IMR-90 (cell line): ENCODE measurements at regions not wholly inside any gene's neighbourhood (a gene's known extent, or its start where the extent isn't known, plus 50 kb on each side); places are given as distances from the start of the nearest gene placed in this dataset.

ENCODE experiments used
- ATAC-seq: fragments of 200-7000 bp; cut with Tn5 transposase; 2 replicates; pipeline ENCODE4 v1.9.1; 2020; ENCODE audit warnings: low read depth, mild to moderate bottlenecking, moderate library complexity
- BruUV-seq: library from RNA; stranded (reverse); fragments of 400-500 nt; replicated peaks from 2 replicates; lab custom pipeline; 2021; lab: Mats Ljungman, UMichigan
- CTCF ChIA-PET: fragments of 300-600 bp; formaldehyde crosslinking; extraction: SDS; loops from one replicate; lab custom pipeline; 2021; ENCODE audit warnings: antibody characterized with exemption; lab: Yijun Ruan, JAX
- POLR2A ChIA-PET: fragments of 300-600 bp; sonication (Branson Sonifier 250); formaldehyde crosslinking; loops from one replicate; lab custom pipeline; 2022; ENCODE audit warnings: antibody characterized with exemption; ENCODE audit not compliant: unreplicated experiment; lab: Charles Lee
- DNase-seq: peaks from one replicate; pipeline ENCODE4 v3.0.0; 2013
- H2AFZ ChIP-seq: replicated peaks from 2 replicates; pipeline ENCODE3; 2013; ENCODE audit warnings: low read length, mild to moderate bottlenecking; ENCODE audit not compliant: poor library complexity
- H2AK5ac ChIP-seq: 2 replicates; pipeline ENCODE4 v1.6.1; 2013; ENCODE audit warnings: low read depth, low read length, inconsistent platforms
- H2AK9ac ChIP-seq: replicated peaks from 2 replicates; pipeline ENCODE3; 2013; ENCODE audit warnings: mild to moderate bottlenecking, low read depth, low read length, moderate library complexity; ENCODE audit not compliant: poor library complexity
- H2BK120ac ChIP-seq: 2 replicates; pipeline ENCODE4 v1.6.1; 2013; ENCODE audit warnings: low read depth, low read length, inconsistent platforms
- H2BK15ac ChIP-seq: 3 replicates; pipeline ENCODE4 v1.6.1; 2013; ENCODE audit warnings: low read depth, low read length, inconsistent platforms
- H2BK20ac ChIP-seq: 2 replicates; pipeline ENCODE4 v1.6.1; 2013; ENCODE audit warnings: low read depth, mild to moderate bottlenecking, inconsistent platforms, low read length, moderate library complexity
- H2BK5ac ChIP-seq: 2 replicates; pipeline ENCODE4 v1.6.1; 2013; ENCODE audit warnings: mild to moderate bottlenecking, low read depth, low read length, inconsistent platforms; ENCODE audit not compliant: poor library complexity, severe bottlenecking
- H3K14ac ChIP-seq: replicated peaks from 2 replicates; pipeline ENCODE4 v1.6.1; 2013; ENCODE audit warnings: low read depth, low read length, inconsistent platforms
- H3K18ac ChIP-seq: 2 replicates; pipeline ENCODE4 v1.6.1; 2013; ENCODE audit warnings: low read depth, low read length, control low read depth
- H3K23ac ChIP-seq: 2 replicates; pipeline ENCODE4 v1.6.1; 2013; ENCODE audit warnings: low read depth, low read length, inconsistent platforms
- H3K27ac ChIP-seq: 2 replicates; pipeline ENCODE4 v1.5.1; 2013; ENCODE audit warnings: mild to moderate bottlenecking, control low read depth, low read length; ENCODE audit not compliant: insufficient read depth
- H3K27me3 ChIP-seq: 2 replicates; pipeline ENCODE4 v1.6.1; 2013; ENCODE audit warnings: low read length; ENCODE audit not compliant: control insufficient read depth, insufficient read depth
- H3K36me3 ChIP-seq: 2 replicates; pipeline ENCODE4 v1.6.1; 2013; ENCODE audit warnings: low read length, mixed read lengths; ENCODE audit not compliant: control insufficient read depth, insufficient read depth
- H3K4ac ChIP-seq: 2 replicates; pipeline ENCODE4 v1.6.1; 2013; ENCODE audit warnings: low read depth, low read length, inconsistent platforms
- H3K4me1 ChIP-seq: 2 replicates; pipeline ENCODE4 v1.6.1; 2013; ENCODE audit warnings: low read length, mixed read lengths; ENCODE audit not compliant: control insufficient read depth, insufficient read depth
- H3K4me2 ChIP-seq: 2 replicates; pipeline ENCODE4 v1.6.1; 2013; ENCODE audit warnings: low read depth, mild to moderate bottlenecking, control low read depth, low read length, moderate library complexity
- H3K4me3 ChIP-seq: 2 replicates; pipeline ENCODE4 v1.5.1; 2013; ENCODE audit warnings: low read depth, mild to moderate bottlenecking, control low read depth, low read length, moderate library complexity; ENCODE audit not compliant: insufficient read depth
- H3K56ac ChIP-seq: 2 replicates; pipeline ENCODE4 v1.6.1; 2013; ENCODE audit warnings: low read length, inconsistent platforms; ENCODE audit not compliant: insufficient read depth; ENCODE audit errors: extremely low read depth
- H3K79me1 ChIP-seq, 2 experiments: 2 replicates each; pipeline ENCODE4 v1.6.1; 2013; ENCODE audit warnings: low read length in 2 of 2, inconsistent platforms in 1 of 2, low read depth in 1 of 2
- H3K9ac ChIP-seq: 2 replicates; pipeline ENCODE4 v1.6.1; 2013; ENCODE audit warnings: low read depth, low read length, control low read depth
- H3K9me1 ChIP-seq: 2 replicates; pipeline ENCODE4 v1.6.1; 2013; ENCODE audit warnings: low read length, inconsistent platforms; ENCODE audit not compliant: insufficient read depth
- H3K9me3 ChIP-seq: 2 replicates; pipeline ENCODE4 v1.6.1; 2013; ENCODE audit warnings: low read length; ENCODE audit not compliant: control insufficient read depth, insufficient read depth
- H4K20me1 ChIP-seq: 2 replicates; pipeline ENCODE4 v1.6.1; 2013; ENCODE audit warnings: low read length, inconsistent platforms; ENCODE audit not compliant: insufficient read depth
- H4K5ac ChIP-seq: 2 replicates; pipeline ENCODE4 v1.6.1; 2013; ENCODE audit warnings: mild to moderate bottlenecking, low read depth, low read length, control low read depth
- H4K8ac ChIP-seq, 2 experiments: 2 replicates each; pipeline ENCODE4 v1.6.1; 2013; ENCODE audit warnings: low read depth in 2 of 2, low read length in 2 of 2, control low read depth in 1 of 2, inconsistent platforms in 1 of 2
- H4K91ac ChIP-seq: 2 replicates; pipeline ENCODE4 v1.6.1; 2013; ENCODE audit warnings: low read depth, low read length, inconsistent platforms; ENCODE audit not compliant: insufficient read depth
- BHLHE40 ChIP-seq: fragments of 150-350 bp; IDR thresholded peaks from 2 replicates; pipeline ENCODE4 v1.6.1; 2016; ENCODE audit warnings: mild to moderate bottlenecking, low read depth, low read length
- CHD1 ChIP-seq: IDR thresholded peaks from 2 replicates; pipeline ENCODE4 v1.6.1; 2012; ENCODE audit warnings: low read depth, low read length, improper control_type of control experiment
- CTCF ChIP-seq: conservative IDR thresholded peaks from 2 replicates; pipeline ENCODE4 v1.5.1; 2012; ENCODE audit warnings: mild to moderate bottlenecking, low read depth, low read length, improper control_type of control experiment
- ELK1 ChIP-seq: fragments of 150-350 bp; IDR thresholded peaks from 2 replicates; pipeline ENCODE4 v1.6.1; 2016; ENCODE audit warnings: low read depth, mild to moderate bottlenecking, low read length, moderate library complexity, borderline replicate concordance
- MAFK ChIP-seq: IDR thresholded peaks from 2 replicates; pipeline ENCODE4 v1.6.1; 2012; ENCODE audit warnings: low read depth, low read length, improper control_type of control experiment
- MAZ ChIP-seq: IDR thresholded peaks from 2 replicates; pipeline ENCODE4 v1.6.1; 2012; ENCODE audit warnings: low read depth, mild to moderate bottlenecking, low read length, improper control_type of control experiment, moderate library complexity, borderline replicate concordance
- USF2 ChIP-seq: fragments of 150-350 bp; IDR thresholded peaks from 2 replicates; pipeline ENCODE4 v1.6.1; 2017; ENCODE audit warnings: mild to moderate bottlenecking, antibody characterized with exemption, low read length, low read depth
- WGBS, 2 experiments: methylation state at CpG; one replicate each; pipeline versions ENCODE4 v1.1.5 to v1.1.7; 2013; ENCODE audit warnings: missing lambda C conversion rate in 2 of 2; ENCODE audit not compliant: insufficient read length in 1 of 2; ENCODE audit errors: extremely low coverage in 2 of 2; 5-methylcytosine and 5-hydroxymethylcytosine counted together
- dilution Hi-C: fragments of 300-500 bp; cut with HindIII; formaldehyde crosslinking; loops from one replicate; pipeline ENCODE4 v1.14.3; 2018; ENCODE audit warnings: low sequenced_read_pairs; ENCODE audit not compliant: unreplicated experiment
- in situ Hi-C: fragments of 300-500 bp; cut with MboI; formaldehyde crosslinking; loops from 3 replicates; pipeline ENCODE4 v1.14.3; 2019; ENCODE audit warnings: low sequenced_read_pairs, inconsistent platforms, mixed read lengths
- intact Hi-C: fragments of 100-400 bp; cut with micrococcal nuclease; formaldehyde crosslinking; loops from 2 replicates; pipeline ENCODE4 v1.10.0; 2022

- ChIA-PET CTCF (interaction anchor here (0.6 kb wide), 1 partner anchor 20 kb away, joined by 3 read pairs; no protein-coding TSS in a partner anchor), POLR2A (no interaction called here)
- H4K5ac ChIP-seq = no peak overlapping the region
- intact Hi-C loops = no loop called here
- BruUV-seq = no TSS peak
- no peak overlapping the region for H2AK9ac ChIP-seq
- DNase-seq (no peak), ATAC-seq (no peak)
- H3K4me1 ChIP-seq = peaks cover 4% of the 10 kb centered on the region; the same call in 1 of the 2 replicates
- no peaks in the 10 kb centered on the region for H4K20me1 ChIP-seq
- 0 out of 2 replicates have a peak, but pooled peaks cover 2% of the 10 kb centered on the region for H3K9me3 ChIP-seq
- no peak overlapping the region for H3K4me3 ChIP-seq
- H3K36me3 ChIP-seq = no peaks in the 10 kb centered on the region
- WGBS, 2 experiments = no CpG with 5 or more reads among the region's 3 CpGs
- no peak overlapping the region for H4K8ac ChIP-seq
- H3K56ac ChIP-seq = no peak overlapping the region
- H2AK5ac ChIP-seq = no peak overlapping the region
- no peak overlapping the region for H3K4me2 ChIP-seq
- H2BK120ac ChIP-seq = no peak overlapping the region
- in situ Hi-C loops = no loop called here
- H4K91ac ChIP-seq = no peak overlapping the region
- no peak overlapping the region for H3K23ac ChIP-seq
- no peaks in the 10 kb centered on the region for H3K27me3 ChIP-seq
- TF ChIP-seq MAZ (no peak), MAFK (no peak), BHLHE40 (no peak), CHD1 (no peak), ELK1 (no peak), CTCF (no peak), USF2 (no peak)
- H3K79me1 ChIP-seq = no peaks in the 10 kb centered on the region
- dilution Hi-C loops = no loop called here
- H3K4ac ChIP-seq = no peak overlapping the region
- H2BK15ac ChIP-seq = no peak overlapping the region
- no peak overlapping the region for H3K18ac ChIP-seq
- H2BK5ac ChIP-seq = no peak overlapping the region
- H3K27ac ChIP-seq = no peak overlapping the region
- no peak overlapping the region for H3K9ac ChIP-seq
- H2AFZ ChIP-seq = no peak overlapping the region
- no peak overlapping the region for H3K14ac ChIP-seq
- H3K9me1 ChIP-seq = peaks cover 8% of the 10 kb centered on the region; the same call in 1 of the 2 replicates
- no peak overlapping the region for H2BK20ac ChIP-seq
Measured at GRCh38 chr21:28106370-28106890, 886.2 kb downstream of the LTN1 start.
